ENCODE measurements at regions not wholly inside any gene's neighbourhood (a gene's known extent, or its start where the extent isn't known, plus 50 kb on each side); places are given as distances from the start of the nearest gene placed in this dataset.

- TF ChIP-seq EZH2 (IDR thresholded peaks at IDR 0.05; ENCODE audit: borderline replicate concordance, insufficient read depth, low read length, poor library complexity, severe bottlenecking) (no peak), POLR2AphosphoS5 (IDR thresholded peaks at IDR 0.05) (no peak), CTCF (IDR thresholded peaks at IDR 0.05; ENCODE audit: poor library complexity, severe bottlenecking) (no peak), TAF1 (IDR thresholded peaks at IDR 0.05; ENCODE audit: low read depth) (no peak), RAD21 (conservative IDR thresholded peaks at IDR 0.05) (no peak), SMC3 (conservative IDR thresholded peaks at IDR 0.05; ENCODE audit: poor library complexity) (no peak), EP300 (conservative IDR thresholded peaks at IDR 0.05; ENCODE audit: poor library complexity, severe bottlenecking) (no peak), REST (IDR thresholded peaks at IDR 0.05; ENCODE audit: borderline replicate concordance) (no peak)
Measured at GRCh38 chr3:39626198-39626597, 158.7 kb downstream of the MOBP start.

All from neural cell (in vitro differentiated cells).